A673 (cell line): ENCODE measurements at regions not wholly inside any gene's neighbourhood (a gene's known extent, or its start where the extent isn't known, plus 50 kb on each side); places are given as distances from the start of the nearest gene placed in this dataset.

Source experiments
- BruUV-seq: library from RNA; stranded (reverse); fragments of 400-500 nt; replicated peaks from 2 replicates; lab custom pipeline; 2021; lab: Mats Ljungman, UMichigan
- CTCF ChIA-PET: fragments of 300-600 bp; sonication (Branson Sonifier 250); formaldehyde crosslinking; loops from one replicate; lab custom pipeline; 2022; ENCODE audit warnings: antibody characterized with exemption; lab: Charles Lee
- POLR2A ChIA-PET: fragments of 300-600 bp; sonication (Branson Sonifier 250); formaldehyde crosslinking; loops from one replicate; lab custom pipeline; 2022; ENCODE audit warnings: antibody characterized with exemption; ENCODE audit not compliant: low non-redundant PET; lab: Charles Lee
- DNase-seq: peaks from one replicate; pipeline ENCODE4 v3.0.0-alpha.2; 2015; ENCODE audit warnings: low spot score
- H3K27ac ChIP-seq: fragments of 200-600 bp; sonication (generic); 2 replicates; pipeline ENCODE4 v1.5.1; 2016; ENCODE audit warnings: mixed run types, low read depth, mild to moderate bottlenecking, mixed read lengths, antibody characterized with exemption, low read length; ENCODE audit not compliant: poor library complexity, severe bottlenecking
- H3K27me3 ChIP-seq: fragments of 200-600 bp; sonication (generic); replicated peaks from 2 replicates; pipeline ENCODE4 v1.6.1; 2017; ENCODE audit warnings: mixed run types, low read depth, mild to moderate bottlenecking, mixed read lengths, antibody characterized with exemption, low read length; ENCODE audit not compliant: insufficient read depth, poor library complexity
- H3K36me3 ChIP-seq: fragments of 200-600 bp; sonication (generic); 2 replicates; pipeline ENCODE4 v1.6.1; 2016; ENCODE audit warnings: mixed run types, mild to moderate bottlenecking, mixed read lengths, antibody characterized with exemption, low read length; ENCODE audit not compliant: insufficient read depth, poor library complexity, severe bottlenecking
- H3K4me1 ChIP-seq: fragments of 200-600 bp; sonication (generic); 2 replicates; pipeline ENCODE4 v1.6.1; 2017; ENCODE audit warnings: mixed run types, mild to moderate bottlenecking, mixed read lengths, antibody characterized with exemption, low read length; ENCODE audit not compliant: insufficient read depth, poor library complexity, severe bottlenecking
- H3K4me3 ChIP-seq: fragments of 200-600 bp; sonication (generic); 2 replicates; pipeline ENCODE4 v1.5.1; 2016; ENCODE audit warnings: low read depth, mixed run types, mild to moderate bottlenecking, mixed read lengths, low read length; ENCODE audit not compliant: poor library complexity, severe bottlenecking
- H3K9me3 ChIP-seq: fragments of 200-600 bp; sonication (generic); 2 replicates; pipeline ENCODE4 v1.6.1; 2016; ENCODE audit warnings: mixed run types, low read depth, mild to moderate bottlenecking, mixed read lengths, antibody characterized with exemption, low read length; ENCODE audit not compliant: poor library complexity, severe bottlenecking
- EZH2 ChIP-seq: fragments of 200-600 bp; sonication (generic); IDR thresholded peaks from 2 replicates; pipeline ENCODE4 v1.6.1; 2017; ENCODE audit warnings: borderline replicate concordance, low read depth, mild to moderate bottlenecking, mixed read lengths, antibody characterized with exemption, low read length; ENCODE audit not compliant: poor library complexity, severe bottlenecking
- intact Hi-C: fragments of 100-400 bp; cut with micrococcal nuclease; formaldehyde crosslinking; loops from one replicate; pipeline ENCODE4 v1.10.0; 2022; ENCODE audit not compliant: unreplicated experiment
- TF ChIP-seq, protein P1 (sequence below): fragments of 300-800, 200-600 bp; sonication (generic); conservative IDR thresholded peaks from 2 replicates; pipeline ENCODE4 v1.5.1; 2017; ENCODE audit warnings: low read depth, mild to moderate bottlenecking, antibody characterized with exemption, low read length, moderate library complexity, mixed read lengths

GRCh38 chr1:34640654-34641401 lies 114.0 kb upstream of the GJB5 start:
- Histone ChIP-seq H3K4me1 (no peaks in the 10 kb centered on the region), H3K9me3 (no peaks in the 10 kb centered on the region), H3K27me3 (no peaks in the 10 kb centered on the region), H3K36me3 (no peaks in the 10 kb centered on the region), H3K27ac (no peak overlapping the region), H3K4me3 (no peak overlapping the region)
- no TSS peak for BruUV-seq
- TF ChIP-seq, protein P1, sequence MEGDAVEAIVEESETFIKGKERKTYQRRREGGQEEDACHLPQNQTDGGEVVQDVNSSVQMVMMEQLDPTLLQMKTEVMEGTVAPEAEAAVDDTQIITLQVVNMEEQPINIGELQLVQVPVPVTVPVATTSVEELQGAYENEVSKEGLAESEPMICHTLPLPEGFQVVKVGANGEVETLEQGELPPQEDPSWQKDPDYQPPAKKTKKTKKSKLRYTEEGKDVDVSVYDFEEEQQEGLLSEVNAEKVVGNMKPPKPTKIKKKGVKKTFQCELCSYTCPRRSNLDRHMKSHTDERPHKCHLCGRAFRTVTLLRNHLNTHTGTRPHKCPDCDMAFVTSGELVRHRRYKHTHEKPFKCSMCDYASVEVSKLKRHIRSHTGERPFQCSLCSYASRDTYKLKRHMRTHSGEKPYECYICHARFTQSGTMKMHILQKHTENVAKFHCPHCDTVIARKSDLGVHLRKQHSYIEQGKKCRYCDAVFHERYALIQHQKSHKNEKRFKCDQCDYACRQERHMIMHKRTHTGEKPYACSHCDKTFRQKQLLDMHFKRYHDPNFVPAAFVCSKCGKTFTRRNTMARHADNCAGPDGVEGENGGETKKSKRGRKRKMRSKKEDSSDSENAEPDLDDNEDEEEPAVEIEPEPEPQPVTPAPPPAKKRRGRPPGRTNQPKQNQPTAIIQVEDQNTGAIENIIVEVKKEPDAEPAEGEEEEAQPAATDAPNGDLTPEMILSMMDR, result no peak
- TF ChIP-seq EZH2, result no peak
- CTCF ChIA-PET, result no interaction called here
- intact Hi-C loops, result no loop called here
- no peak for DNase-seq
- POLR2A ChIA-PET, result no interaction called here

- ChIA-PET POLR2A (no interaction called here), CTCF (no interaction called here)
- H3K36me3 ChIP-seq, result no peaks in the 10 kb centered on the region
- H3K4me3 ChIP-seq, result no peak overlapping the region
- no peak overlapping the region for H3K27ac ChIP-seq
- BruUV-seq, result no TSS peak
- no peaks in the 10 kb centered on the region for H3K9me3 ChIP-seq
- H3K4me1 ChIP-seq, result no peaks in the 10 kb centered on the region
- H3K27me3 ChIP-seq, result peaks cover 7% of the 10 kb centered on the region
- intact Hi-C loops, result no loop called here
- no peak for DNase-seq
- TF ChIP-seq, protein P1, result no peak
- TF ChIP-seq EZH2, result no peak
These were observed 112.2 kb upstream of the GJB5 start for GRCh38 chr1:34642679-34643078.

GRCh38 chr1:34645109-34645688 lies 109.6 kb upstream of the GJB5 start:
- Histone ChIP-seq H3K4me1 (no peaks in the 10 kb centered on the region), H3K27me3 (peaks cover 32% of the 10 kb centered on the region), H3K9me3 (no peaks in the 10 kb centered on the region), H3K36me3 (no peaks in the 10 kb centered on the region), H3K27ac (no peak overlapping the region), H3K4me3 (no peak overlapping the region)
- ChIA-PET CTCF (no interaction called here), POLR2A (no interaction called here)
- no peak for DNase-seq
- BruUV-seq, result no TSS peak
- intact Hi-C loops, result no loop called here
- no peak for TF ChIP-seq EZH2
- TF ChIP-seq, protein P1, result no peak
